ENCODE measurements at regions not wholly inside any gene's neighbourhood (a gene's known extent, or its start where the extent isn't known, plus 50 kb on each side); places are given as distances from the start of the nearest gene placed in this dataset.

DNA sequence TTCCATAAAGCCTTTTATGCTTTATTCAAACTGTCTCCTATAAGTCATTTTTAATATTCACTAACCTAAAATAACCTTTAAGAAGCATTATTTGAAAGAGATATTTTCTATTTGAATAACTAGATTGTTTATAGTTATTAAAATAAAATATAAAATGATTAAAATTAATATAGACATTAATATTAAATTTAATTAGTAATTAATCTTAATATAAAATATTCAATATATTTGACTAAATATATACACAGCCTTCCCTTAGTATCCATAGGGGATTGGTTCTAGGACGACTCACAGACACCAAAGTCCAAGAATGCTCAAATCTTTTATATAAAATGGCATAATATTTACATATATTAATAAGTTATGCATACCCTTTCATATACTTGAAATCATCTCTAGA lies 1014.1 kb downstream of the TBL1XR1 start:
- Histone ChIP-seq H3K27me3 (ENCODE audit: insufficient read depth in 3 of 3, low read length in 2 of 3) (no peaks in the 10 kb centered on the region), H3K27ac (no peak overlapping the region), H3K4me1 (no peaks in the 10 kb centered on the region), H3K4me3 (no peak overlapping the region), H3K36me3 (ENCODE audit: insufficient read depth in 1 of 2, low read depth in 1 of 2) (no peaks in the 10 kb centered on the region), H3K9me3 (no peaks in the 10 kb centered on the region)
- no peak for TF ChIP-seq CTCF (IDR thresholded peaks at IDR 0.05)
- intact Hi-C loops (cut with DNase I), result no loop called here
- no peak for ATAC-seq
- 0 to 79% (median 50%) methylated on average over 1 of the region's 1 CpG for WGBS, 3 donors
- no peak for DNase-seq

GRCh38 chr3:176174060-176174459 lies 1023.2 kb downstream of the TBL1XR1 start:
- WGBS, 3 donors, result 83 to 92% (median 87%) methylated on average over 6 of the region's 6 CpGs

DNA sequence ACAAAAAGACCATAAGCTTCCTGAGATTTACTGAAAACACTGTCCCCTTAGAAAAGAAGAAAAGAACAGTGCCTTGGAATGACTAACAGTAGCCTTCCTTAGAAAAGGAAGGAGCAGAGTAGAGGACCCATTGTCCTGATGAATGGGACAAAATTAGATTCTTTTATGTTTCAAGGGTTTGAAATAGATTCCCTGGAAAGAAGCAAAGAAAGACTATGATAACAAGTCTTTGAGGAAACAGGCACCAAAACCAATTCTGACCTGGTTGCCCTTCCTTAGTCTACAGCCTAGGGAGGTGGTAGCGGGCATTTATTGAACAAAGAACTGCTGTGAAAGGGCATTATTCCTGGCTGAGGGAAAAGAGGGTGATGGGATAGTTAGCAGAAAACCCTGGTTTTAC lies 1024.8 kb downstream of the TBL1XR1 start:
- H3K4me1 ChIP-seq, result no peaks in the 10 kb centered on the region
- 93 to 100% (median 100%) methylated on average over 1 of the region's 1 CpG for WGBS, 3 donors
- intact Hi-C loops (cut with DNase I), result no loop called here

More at GRCh38 chr3:176174060-176174459, 1023.2 kb downstream of the TBL1XR1 start:
- Histone ChIP-seq H3K36me3 (ENCODE audit: insufficient read depth in 1 of 2, low read depth in 1 of 2) (no peaks in the 10 kb centered on the region), H3K27me3 (ENCODE audit: insufficient read depth in 3 of 3, low read length in 2 of 3) (no peaks in the 10 kb centered on the region), H3K4me1 (no peaks in the 10 kb centered on the region), H3K27ac (no peak overlapping the region), H3K9me3 (no peaks in the 10 kb centered on the region), H3K4me3 (no peak overlapping the region)
- ATAC-seq (no peak), DNase-seq (no peak)
- no peak for TF ChIP-seq CTCF (IDR thresholded peaks at IDR 0.05)
- intact Hi-C loops (cut with DNase I), result no loop called here

DNA sequence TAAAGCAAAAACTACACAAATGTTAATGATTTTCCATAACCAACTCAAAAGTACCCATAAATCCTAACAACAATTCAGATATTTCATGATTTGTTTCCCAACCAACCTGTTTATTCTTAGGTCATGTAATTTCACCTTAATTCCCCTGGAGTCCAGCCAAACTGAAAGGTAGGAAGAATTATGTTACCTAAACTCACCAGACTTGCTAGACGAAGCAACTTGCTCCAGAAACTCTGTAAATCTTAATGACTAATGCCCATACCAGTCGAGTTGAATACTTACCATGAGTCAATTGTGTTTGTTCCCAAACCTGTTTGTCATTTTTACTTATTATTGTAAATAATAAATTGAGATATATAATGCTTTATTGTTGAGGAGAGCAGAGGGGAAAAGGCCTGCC lies 1030.0 kb downstream of the TBL1XR1 start:
- TF ChIP-seq CTCF (IDR thresholded peaks at IDR 0.05), result no peak
- no peak overlapping the region for H3K27ac ChIP-seq
- H3K9me3 ChIP-seq, result no peaks in the 10 kb centered on the region
- H3K4me1 ChIP-seq, result no peaks in the 10 kb centered on the region
- intact Hi-C loops (cut with DNase I), result no loop called here
- no peaks in the 10 kb centered on the region for H3K36me3 ChIP-seq (ENCODE audit: insufficient read depth in 1 of 2, low read depth in 1 of 2)
- DNase-seq, result no peak
- WGBS, 3 donors, result 39 to 46% (median 40%) methylated on average over 2 of the region's 2 CpGs
- no peak for ATAC-seq
- no peak overlapping the region for H3K4me3 ChIP-seq
- H3K27me3 ChIP-seq (ENCODE audit: insufficient read depth in 3 of 3, low read length in 2 of 3), result no peaks in the 10 kb centered on the region

More for the DNA sequence above, 1024.8 kb downstream of the TBL1XR1 start:
- Histone ChIP-seq H3K27ac (no peak overlapping the region), H3K36me3 (ENCODE audit: insufficient read depth in 1 of 2, low read depth in 1 of 2) (no peaks in the 10 kb centered on the region), H3K9me3 (no peaks in the 10 kb centered on the region), H3K4me3 (no peak overlapping the region), H3K27me3 (ENCODE audit: insufficient read depth in 3 of 3, low read length in 2 of 3) (no peaks in the 10 kb centered on the region)
- DNase-seq (no peak), ATAC-seq (no peak)
- no peak for TF ChIP-seq CTCF (IDR thresholded peaks at IDR 0.05)

GRCh38 chr3:176160997-176161396 lies 1036.3 kb downstream of the TBL1XR1 start:
- Histone ChIP-seq H3K36me3 (ENCODE audit: insufficient read depth in 1 of 2, low read depth in 1 of 2) (no peaks in the 10 kb centered on the region), H3K27me3 (ENCODE audit: insufficient read depth in 3 of 3, low read length in 2 of 3) (no peaks in the 10 kb centered on the region), H3K27ac (no peak overlapping the region), H3K4me3 (no peak overlapping the region), H3K4me1 (no peaks in the 10 kb centered on the region), H3K9me3 (no peaks in the 10 kb centered on the region)
- ATAC-seq, result no peak
- TF ChIP-seq CTCF (IDR thresholded peaks at IDR 0.05), result no peak
- intact Hi-C loops (cut with DNase I), result no loop called here
- no peak for DNase-seq

All from psoas muscle (tissue), 7 donors.